ENCODE measurements at regions not wholly inside any gene's neighbourhood (a gene's known extent, or its start where the extent isn't known, plus 50 kb on each side); places are given as distances from the start of the nearest gene placed in this dataset.

DNA sequence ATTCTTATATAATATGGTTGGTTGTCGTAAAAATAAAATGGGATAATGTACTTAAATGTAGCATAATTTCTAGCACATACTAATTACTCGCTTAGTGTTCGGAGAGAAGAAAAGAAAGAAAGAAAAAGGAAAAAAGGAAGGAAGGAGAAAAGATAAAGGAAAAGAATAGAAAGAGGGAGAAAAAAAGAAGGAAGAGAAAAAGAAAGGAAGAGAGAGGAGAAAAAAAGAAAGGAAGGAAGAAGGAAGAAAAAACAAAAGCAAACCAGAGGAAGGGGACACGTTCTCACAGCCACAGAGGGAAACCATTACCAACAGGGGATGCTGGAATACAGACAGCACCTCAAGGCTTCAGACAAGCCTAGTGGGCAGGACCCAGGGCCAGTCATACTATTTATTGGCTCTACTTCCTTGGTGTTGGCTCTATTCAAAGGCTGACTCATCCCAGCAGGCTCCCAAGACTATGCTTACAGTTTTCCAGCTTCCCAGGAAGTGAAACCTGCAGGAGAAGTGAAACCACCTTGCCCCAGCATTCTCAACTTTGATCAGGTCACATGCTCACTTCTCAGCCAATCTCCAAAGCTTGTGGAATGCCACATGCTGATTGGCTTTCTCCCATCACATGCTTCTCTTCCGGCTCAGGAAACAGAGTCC is 273.5 kb upstream of the IRX5 start:
- TF ChIP-seq, protein P1, sequence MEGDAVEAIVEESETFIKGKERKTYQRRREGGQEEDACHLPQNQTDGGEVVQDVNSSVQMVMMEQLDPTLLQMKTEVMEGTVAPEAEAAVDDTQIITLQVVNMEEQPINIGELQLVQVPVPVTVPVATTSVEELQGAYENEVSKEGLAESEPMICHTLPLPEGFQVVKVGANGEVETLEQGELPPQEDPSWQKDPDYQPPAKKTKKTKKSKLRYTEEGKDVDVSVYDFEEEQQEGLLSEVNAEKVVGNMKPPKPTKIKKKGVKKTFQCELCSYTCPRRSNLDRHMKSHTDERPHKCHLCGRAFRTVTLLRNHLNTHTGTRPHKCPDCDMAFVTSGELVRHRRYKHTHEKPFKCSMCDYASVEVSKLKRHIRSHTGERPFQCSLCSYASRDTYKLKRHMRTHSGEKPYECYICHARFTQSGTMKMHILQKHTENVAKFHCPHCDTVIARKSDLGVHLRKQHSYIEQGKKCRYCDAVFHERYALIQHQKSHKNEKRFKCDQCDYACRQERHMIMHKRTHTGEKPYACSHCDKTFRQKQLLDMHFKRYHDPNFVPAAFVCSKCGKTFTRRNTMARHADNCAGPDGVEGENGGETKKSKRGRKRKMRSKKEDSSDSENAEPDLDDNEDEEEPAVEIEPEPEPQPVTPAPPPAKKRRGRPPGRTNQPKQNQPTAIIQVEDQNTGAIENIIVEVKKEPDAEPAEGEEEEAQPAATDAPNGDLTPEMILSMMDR (IDR thresholded peaks at IDR 0.05), result no peak
- TF ChIP-seq POLR2A (IDR thresholded peaks at IDR 0.05), result no peak
